ENCODE measurements at regions not wholly inside any gene's neighbourhood (a gene's known extent, or its start where the extent isn't known, plus 50 kb on each side); places are given as distances from the start of the nearest gene placed in this dataset.

DNA sequence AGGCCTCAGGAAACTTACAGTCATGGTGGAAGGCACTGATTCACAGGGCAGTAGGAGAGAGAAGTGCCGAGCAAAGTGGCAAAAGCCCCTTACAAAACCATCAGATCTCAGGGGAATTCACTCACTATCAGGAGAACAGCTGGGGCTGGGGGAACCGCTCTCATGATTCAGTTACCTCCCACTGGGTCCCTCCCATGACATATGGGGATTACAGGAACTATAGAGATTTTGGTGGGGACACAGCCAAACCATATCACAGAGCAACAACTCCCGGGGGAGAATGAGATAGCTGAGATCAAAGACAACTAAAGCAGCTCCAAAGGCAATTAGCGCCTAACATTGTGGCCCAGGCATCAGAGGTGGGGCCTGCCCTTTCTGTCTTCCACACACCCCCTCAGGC, 85.4 kb upstream of the VOPP1 start:
- no peak for DNase-seq (ENCODE audit: low spot score)
- TF ChIP-seq, protein P1, sequence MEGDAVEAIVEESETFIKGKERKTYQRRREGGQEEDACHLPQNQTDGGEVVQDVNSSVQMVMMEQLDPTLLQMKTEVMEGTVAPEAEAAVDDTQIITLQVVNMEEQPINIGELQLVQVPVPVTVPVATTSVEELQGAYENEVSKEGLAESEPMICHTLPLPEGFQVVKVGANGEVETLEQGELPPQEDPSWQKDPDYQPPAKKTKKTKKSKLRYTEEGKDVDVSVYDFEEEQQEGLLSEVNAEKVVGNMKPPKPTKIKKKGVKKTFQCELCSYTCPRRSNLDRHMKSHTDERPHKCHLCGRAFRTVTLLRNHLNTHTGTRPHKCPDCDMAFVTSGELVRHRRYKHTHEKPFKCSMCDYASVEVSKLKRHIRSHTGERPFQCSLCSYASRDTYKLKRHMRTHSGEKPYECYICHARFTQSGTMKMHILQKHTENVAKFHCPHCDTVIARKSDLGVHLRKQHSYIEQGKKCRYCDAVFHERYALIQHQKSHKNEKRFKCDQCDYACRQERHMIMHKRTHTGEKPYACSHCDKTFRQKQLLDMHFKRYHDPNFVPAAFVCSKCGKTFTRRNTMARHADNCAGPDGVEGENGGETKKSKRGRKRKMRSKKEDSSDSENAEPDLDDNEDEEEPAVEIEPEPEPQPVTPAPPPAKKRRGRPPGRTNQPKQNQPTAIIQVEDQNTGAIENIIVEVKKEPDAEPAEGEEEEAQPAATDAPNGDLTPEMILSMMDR (IDR thresholded peaks at IDR 0.05; ENCODE audit: extremely low read depth, missing control alignments): no peak

DNA sequence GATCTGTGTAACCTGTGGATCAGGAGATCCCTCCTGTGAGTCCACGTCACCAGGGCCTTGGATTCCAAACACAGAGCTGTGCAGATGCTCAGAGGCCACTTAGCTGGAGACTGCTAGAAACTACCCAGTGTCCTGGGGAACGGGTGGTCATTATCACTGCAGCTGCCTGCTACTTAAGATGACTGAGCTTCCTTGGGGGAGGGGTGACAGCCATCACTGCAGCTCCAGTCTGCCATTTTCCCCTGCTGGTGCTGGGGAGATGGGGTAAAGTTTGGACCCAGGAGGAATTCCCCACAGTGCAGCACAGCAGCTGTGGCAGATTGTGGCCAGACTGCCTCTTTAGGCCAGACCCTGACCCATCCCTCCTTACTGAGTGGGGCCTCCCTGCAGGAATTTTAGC, 78.8 kb upstream of the VOPP1 start:
- TF ChIP-seq, protein P1 (IDR thresholded peaks at IDR 0.05; ENCODE audit: extremely low read depth, missing control alignments): no peak

DNA sequence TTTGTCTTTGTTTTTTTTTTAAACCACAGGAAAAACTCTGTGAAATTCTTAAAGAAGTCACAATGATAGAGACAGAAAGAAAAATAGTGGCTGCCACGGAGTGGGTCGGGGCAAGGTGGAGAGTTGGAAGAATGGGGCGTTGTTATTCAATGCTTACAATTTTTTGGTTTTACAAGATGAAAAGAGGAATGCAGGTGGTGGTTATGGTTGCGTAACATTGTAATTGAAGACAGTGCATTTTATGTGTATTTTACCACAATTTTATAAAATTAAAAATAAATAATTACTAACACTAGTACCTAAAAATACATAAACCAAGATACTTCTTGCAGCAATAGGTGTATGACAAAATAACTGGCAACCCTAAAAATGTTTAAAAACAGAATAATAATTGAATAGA, 76.9 kb upstream of the VOPP1 start:
- DNase-seq (ENCODE audit: low spot score): no peak
- TF ChIP-seq, protein P1 (IDR thresholded peaks at IDR 0.05; ENCODE audit: extremely low read depth, missing control alignments): no peak

More for the DNA sequence above, 78.8 kb upstream of the VOPP1 start:
- DNase-seq (ENCODE audit: low spot score): no peak

DNA sequence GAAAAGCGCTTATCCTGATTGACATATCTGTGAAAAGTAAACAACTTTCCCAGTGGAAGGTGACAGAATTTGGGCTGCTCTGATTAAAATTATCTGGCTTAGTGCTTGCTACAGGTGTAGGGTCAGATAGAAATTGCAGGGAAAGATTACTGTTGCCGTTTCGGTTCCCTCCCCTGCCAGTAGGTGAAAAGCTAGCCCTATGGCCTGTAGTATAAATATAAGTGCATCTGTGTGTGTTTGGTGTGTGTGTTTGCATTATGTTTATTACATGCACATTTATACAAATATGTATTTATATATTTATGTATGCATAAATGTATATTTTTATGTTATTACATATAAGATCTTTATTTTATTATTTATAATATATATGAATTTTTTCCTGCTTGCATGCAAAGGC, 72.3 kb upstream of the VOPP1 start:
- TF ChIP-seq, protein P1 (IDR thresholded peaks at IDR 0.05; ENCODE audit: extremely low read depth, missing control alignments): no peak
- no peak for DNase-seq (ENCODE audit: low spot score)

DNA sequence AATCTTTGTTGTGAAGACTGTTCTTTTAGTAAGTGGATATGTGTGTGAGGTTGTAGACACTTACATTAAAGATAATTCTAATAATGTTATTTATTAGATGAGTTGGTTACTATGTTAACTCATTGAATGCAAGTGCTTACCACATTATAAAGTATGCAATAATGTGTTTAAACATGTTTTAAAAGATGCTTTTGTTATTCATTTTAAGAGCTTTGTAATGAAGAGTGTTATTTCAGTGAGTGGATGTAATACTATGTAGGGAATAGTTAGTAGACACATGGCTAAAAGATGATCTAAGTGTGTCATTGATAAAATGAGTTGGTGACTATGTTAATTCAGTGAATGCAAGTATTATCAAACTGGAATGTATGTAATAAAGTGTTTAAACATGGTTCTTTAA, 70.0 kb upstream of the VOPP1 start:
- TF ChIP-seq, protein P1 (IDR thresholded peaks at IDR 0.05; ENCODE audit: extremely low read depth, missing control alignments): no peak
- no peak for DNase-seq (ENCODE audit: low spot score)

DNA sequence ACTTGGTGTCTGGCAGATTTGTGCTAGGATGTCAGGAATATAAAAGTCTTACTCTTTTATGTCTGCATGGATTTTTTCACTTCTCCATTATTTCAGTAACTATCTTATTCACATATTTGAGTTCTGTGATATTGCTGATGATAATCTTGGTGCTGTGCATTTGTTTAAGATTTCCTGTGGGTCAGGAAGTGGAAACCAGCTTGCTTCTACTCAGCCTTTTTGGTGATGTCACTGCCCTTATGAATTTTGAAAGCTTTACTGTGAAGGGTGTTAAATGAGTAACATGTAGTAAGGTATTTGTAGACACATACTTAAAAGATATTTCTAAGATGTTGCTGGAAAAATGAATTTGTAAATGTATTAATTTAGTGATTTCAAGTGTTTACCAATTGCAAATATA, 69.5 kb upstream of the VOPP1 start:
- TF ChIP-seq, protein P1 (IDR thresholded peaks at IDR 0.05; ENCODE audit: extremely low read depth, missing control alignments): no peak
- peak; percentile 49 for DNase-seq (ENCODE audit: low spot score)

DNA sequence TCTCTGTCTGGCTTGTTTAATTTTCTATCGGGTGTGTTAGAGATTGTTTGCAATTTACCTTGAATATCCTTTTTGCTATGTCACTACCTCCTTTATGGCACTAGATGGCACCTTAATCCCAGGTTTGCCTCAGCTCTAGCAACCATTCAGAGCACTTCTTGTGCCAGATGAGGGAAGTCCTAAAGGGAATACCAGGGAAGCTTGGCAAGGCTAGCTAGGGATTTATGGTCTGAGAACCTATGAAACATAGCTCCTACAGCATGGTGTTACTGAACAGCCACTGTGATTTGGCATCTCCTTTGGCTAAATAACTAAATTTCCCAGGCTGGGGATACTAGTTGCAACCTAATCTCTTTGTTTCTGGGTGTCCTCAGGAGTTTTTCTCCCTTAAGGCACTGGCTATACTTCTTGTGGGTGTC, 69.0 kb upstream of the VOPP1 start:
- peak; percentile 48 for DNase-seq (ENCODE audit: low spot score)
- TF ChIP-seq, protein P1 (IDR thresholded peaks at IDR 0.05; ENCODE audit: extremely low read depth, missing control alignments): peak; percentile 59
